Keratinocyte (primary cell): ENCODE measurements at regions not wholly inside any gene's neighbourhood (a gene's known extent, or its start where the extent isn't known, plus 50 kb on each side); places are given as distances from the start of the nearest gene placed in this dataset.

Experiments used
- DNase-seq: peaks from one replicate; pipeline ENCODE4 v3.0.0-alpha.2; 2011; ENCODE audit warnings: low read depth, missing footprints, low spot score
- FAIRE-seq: peaks from 2 replicates; lab custom pipeline; 2011; peaks lifted over from hg19 to GRCh38; lab: Jason Lieb, UNC
- H2AFZ ChIP-seq: 2 replicates; pipeline ENCODE4 v1.6.0; 2012; ENCODE audit warnings: low read length, control low read depth, inconsistent platforms; ENCODE audit not compliant: control insufficient read depth
- H3K27ac ChIP-seq: 2 replicates; pipeline ENCODE4 v1.5.1; 2011; ENCODE audit warnings: low read length; ENCODE audit not compliant: control insufficient read depth, insufficient read depth
- H3K27me3 ChIP-seq: 3 replicates; pipeline ENCODE4 v1.6.0; 2011; ENCODE audit warnings: low read length; ENCODE audit not compliant: control insufficient read depth, insufficient read depth; ENCODE audit errors: extremely low read depth
- H3K36me3 ChIP-seq, 2 experiments: 2 replicates in 1 of 2; 3 replicates in 1 of 2; pipeline ENCODE4 v1.5.1; 2011; ENCODE audit warnings: low read length in 2 of 2, mild to moderate bottlenecking in 1 of 2; ENCODE audit not compliant: control insufficient read depth in 2 of 2, insufficient read depth in 2 of 2; ENCODE audit errors: extremely low read depth in 1 of 2
- H3K4me1 ChIP-seq: 3 replicates; pipeline ENCODE4 v1.5.1; 2011; ENCODE audit warnings: low read length; ENCODE audit not compliant: control insufficient read depth, insufficient read depth; ENCODE audit errors: extremely low read depth
- H3K4me2 ChIP-seq: 3 replicates; pipeline ENCODE4 v1.6.0; 2011; ENCODE audit warnings: low read depth, low read length; ENCODE audit not compliant: control insufficient read depth, insufficient read depth; ENCODE audit errors: extremely low read depth
- H3K4me3 ChIP-seq, 3 experiments: fragments of 200-600 bp in 1 of 3; sonication (generic) in 1 of 3; 2 replicates in 2 of 3; 3 replicates in 1 of 3; pipeline ENCODE4 v1.5.1; 2011 to 2016; ENCODE audit warnings: low read length in 3 of 3, mild to moderate bottlenecking in 3 of 3, control low read depth in 2 of 3, inconsistent platforms in 1 of 3, low read depth in 1 of 3, mixed read lengths in 1 of 3, mixed run types in 1 of 3, moderate library complexity in 1 of 3; ENCODE audit not compliant: control insufficient read depth in 2 of 3, insufficient read depth in 2 of 3; ENCODE audit errors: extremely low read depth in 1 of 3
- H3K79me2 ChIP-seq: 2 replicates; pipeline ENCODE4 v1.6.0; 2012; ENCODE audit warnings: low read length; ENCODE audit not compliant: control insufficient read depth, insufficient read depth
- H3K9ac ChIP-seq: 3 replicates; pipeline ENCODE4 v1.6.0; 2011; ENCODE audit warnings: low read length; ENCODE audit not compliant: control insufficient read depth, insufficient read depth; ENCODE audit errors: extremely low read depth
- H3K9me1 ChIP-seq: 3 replicates; pipeline ENCODE4 v1.6.0; 2011; ENCODE audit warnings: low read length; ENCODE audit not compliant: control insufficient read depth, insufficient read depth; ENCODE audit errors: extremely low read depth
- H3K9me3 ChIP-seq: 2 replicates; pipeline ENCODE4 v1.5.1; 2012; ENCODE audit warnings: low read depth, low read length; ENCODE audit not compliant: control insufficient read depth
- H4K20me1 ChIP-seq: 3 replicates; pipeline ENCODE4 v1.6.0; 2011; ENCODE audit warnings: low read length; ENCODE audit not compliant: control insufficient read depth, insufficient read depth; ENCODE audit errors: extremely low read depth
- EZH2 ChIP-seq: IDR thresholded peaks from one replicate; pipeline ENCODE4 v1.6.1; 2012; ENCODE audit warnings: inconsistent platforms, mild to moderate bottlenecking, low read length, moderate library complexity
- dilution Hi-C: fragments of 300-500 bp; cut with MboI; formaldehyde crosslinking; loops from one replicate; pipeline ENCODE4 v1.7.0; 2020; ENCODE audit warnings: low sequenced_read_pairs; ENCODE audit not compliant: extremely low pct_ligation_motif_present
- TF ChIP-seq, protein P1 (sequence below), 3 experiments: IDR thresholded peaks in 1 of 3; conservative IDR thresholded peaks in 1 of 3; optimal IDR thresholded peaks in 1 of 3; 2 replicates in 2 of 3; 3 replicates in 1 of 3; pipeline versions ENCODE3 to v1.5.1; 2011; ENCODE audit warnings: low read length in 3 of 3, mild to moderate bottlenecking in 3 of 3, moderate library complexity in 2 of 3, control low read depth in 1 of 3, inconsistent platforms in 1 of 3; ENCODE audit not compliant: insufficient read depth in 2 of 3; ENCODE audit errors: extremely low read depth in 1 of 3

DNA sequence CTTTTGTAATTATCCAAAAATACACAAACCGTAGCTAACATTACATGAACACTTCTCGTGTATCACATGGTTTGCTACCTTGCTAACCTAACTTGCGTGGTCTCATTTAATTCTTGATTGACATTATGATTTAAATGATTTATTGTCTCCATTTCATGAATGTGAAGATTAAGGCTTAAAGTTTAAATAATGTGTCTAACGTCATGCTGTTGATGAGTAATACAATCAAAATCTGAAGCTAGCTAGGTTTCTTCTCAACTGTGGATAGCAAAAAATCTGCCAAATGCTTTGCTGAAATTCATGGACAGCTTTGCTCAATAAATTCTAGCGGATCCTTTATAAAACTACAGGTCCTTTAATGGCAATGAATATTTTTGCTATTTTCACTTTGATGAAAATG, 274.1 kb upstream of the MC4R start:
- dilution Hi-C loops = no loop called here
- H3K4me3 ChIP-seq = no peak overlapping the region
- H4K20me1 ChIP-seq = no peaks in the 10 kb centered on the region
- H3K4me2 ChIP-seq = no peak overlapping the region
- no peak overlapping the region for H3K27ac ChIP-seq
- no peaks in the 10 kb centered on the region for H3K4me1 ChIP-seq
- DNase-seq (no peak), FAIRE-seq (no peak)
- no peaks in the 10 kb centered on the region for H3K9me3 ChIP-seq
- H3K27me3 ChIP-seq = no peaks in the 10 kb centered on the region
- no peaks in the 10 kb centered on the region for H3K79me2 ChIP-seq
- H3K9me1 ChIP-seq = no peaks in the 10 kb centered on the region
- H3K9ac ChIP-seq = no peak overlapping the region
- no peak overlapping the region for H2AFZ ChIP-seq
- no peaks in the 10 kb centered on the region for H3K36me3 ChIP-seq
- TF ChIP-seq EZH2 = no peak
- TF ChIP-seq, protein P1, sequence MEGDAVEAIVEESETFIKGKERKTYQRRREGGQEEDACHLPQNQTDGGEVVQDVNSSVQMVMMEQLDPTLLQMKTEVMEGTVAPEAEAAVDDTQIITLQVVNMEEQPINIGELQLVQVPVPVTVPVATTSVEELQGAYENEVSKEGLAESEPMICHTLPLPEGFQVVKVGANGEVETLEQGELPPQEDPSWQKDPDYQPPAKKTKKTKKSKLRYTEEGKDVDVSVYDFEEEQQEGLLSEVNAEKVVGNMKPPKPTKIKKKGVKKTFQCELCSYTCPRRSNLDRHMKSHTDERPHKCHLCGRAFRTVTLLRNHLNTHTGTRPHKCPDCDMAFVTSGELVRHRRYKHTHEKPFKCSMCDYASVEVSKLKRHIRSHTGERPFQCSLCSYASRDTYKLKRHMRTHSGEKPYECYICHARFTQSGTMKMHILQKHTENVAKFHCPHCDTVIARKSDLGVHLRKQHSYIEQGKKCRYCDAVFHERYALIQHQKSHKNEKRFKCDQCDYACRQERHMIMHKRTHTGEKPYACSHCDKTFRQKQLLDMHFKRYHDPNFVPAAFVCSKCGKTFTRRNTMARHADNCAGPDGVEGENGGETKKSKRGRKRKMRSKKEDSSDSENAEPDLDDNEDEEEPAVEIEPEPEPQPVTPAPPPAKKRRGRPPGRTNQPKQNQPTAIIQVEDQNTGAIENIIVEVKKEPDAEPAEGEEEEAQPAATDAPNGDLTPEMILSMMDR (optimal IDR thresholded peaks at IDR 0.05 in 1 of 3, IDR thresholded peaks at IDR 0.05 in 1 of 3, conservative IDR thresholded peaks at IDR 0.05 in 1 of 3; ENCODE audit: extremely low read depth in 1 of 3, insufficient read depth in 2 of 3, low read length in 3 of 3) = no peak

DNA sequence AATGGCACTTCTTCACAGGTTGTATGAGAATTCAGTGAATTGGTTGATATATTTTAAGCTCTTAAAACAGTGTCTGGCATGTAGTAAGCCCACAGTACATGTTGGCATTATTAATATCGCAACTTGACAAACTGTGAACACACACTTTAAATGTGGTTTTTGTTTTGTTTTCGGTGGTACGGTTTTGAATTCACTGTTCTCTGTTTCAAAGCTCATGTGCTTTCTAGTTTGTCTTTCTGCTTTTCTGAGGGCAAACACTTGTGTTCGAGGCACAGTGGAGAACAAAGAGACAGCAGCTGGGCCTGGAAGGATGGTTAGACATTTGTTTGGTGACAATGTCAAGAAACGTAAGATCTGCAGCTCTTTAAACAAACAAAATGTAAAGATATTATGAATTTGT, 276.5 kb upstream of the MC4R start:
- H3K9me3 ChIP-seq = no peaks in the 10 kb centered on the region
- dilution Hi-C loops = no loop called here
- H3K4me3 ChIP-seq = no peak overlapping the region
- TF ChIP-seq, protein P1 (optimal IDR thresholded peaks at IDR 0.05 in 1 of 3, IDR thresholded peaks at IDR 0.05 in 1 of 3, conservative IDR thresholded peaks at IDR 0.05 in 1 of 3; ENCODE audit: extremely low read depth in 1 of 3, insufficient read depth in 2 of 3, low read length in 3 of 3) = no peak
- no peak for TF ChIP-seq EZH2
- no peaks in the 10 kb centered on the region for H3K9me1 ChIP-seq
- H2AFZ ChIP-seq = no peak overlapping the region
- H3K4me1 ChIP-seq = no peaks in the 10 kb centered on the region
- H3K79me2 ChIP-seq = no peaks in the 10 kb centered on the region
- FAIRE-seq (no peak), DNase-seq (no peak)
- H3K4me2 ChIP-seq = no peak overlapping the region
- H3K27ac ChIP-seq = no peak overlapping the region
- H3K9ac ChIP-seq = no peak overlapping the region
- no peaks in the 10 kb centered on the region for H3K27me3 ChIP-seq
- H3K36me3 ChIP-seq = no peaks in the 10 kb centered on the region
- H4K20me1 ChIP-seq = no peaks in the 10 kb centered on the region
